HG03442 (cell line): ENCODE measurements at regions not wholly inside any gene's neighbourhood (a gene's known extent, or its start where the extent isn't known, plus 50 kb on each side); places are given as distances from the start of the nearest gene placed in this dataset.

Experiments used
- ATAC-seq: cut with Tn5 transposase; IDR thresholded peaks from one replicate; pipeline ENCODE4 v1.9.1; 2021; ENCODE audit warnings: mild to moderate bottlenecking, moderate library complexity; ENCODE audit not compliant: unreplicated experiment

- no peak for ATAC-seq
Observed at GRCh38 chr17:77728474-77728795, 230.1 kb upstream of the TNRC6C start.

GRCh38 chr17:77728871-77729270, 229.6 kb upstream of the TNRC6C start:
- ATAC-seq: no peak

- no peak for ATAC-seq
Observed at GRCh38 chr17:77729587-77729986, 228.9 kb upstream of the TNRC6C start.

GRCh38 chr17:77730376-77730775, 228.1 kb upstream of the TNRC6C start:
- ATAC-seq: no peak

- ATAC-seq: no peak
Observed at GRCh38 chr17:77733576-77734296, 224.8 kb upstream of the TNRC6C start.

GRCh38 chr17:77734371-77735080, 224.0 kb upstream of the TNRC6C start:
- ATAC-seq: no peak

- no peak for ATAC-seq
Observed at GRCh38 chr17:77735081-77735565, 223.4 kb upstream of the TNRC6C start.

- ATAC-seq: no peak
Observed at GRCh38 chr17:77735566-77736198, 222.8 kb upstream of the TNRC6C start.

- ATAC-seq: no peak
Observed at GRCh38 chr17:77736199-77736585, 222.3 kb upstream of the TNRC6C start.

GRCh38 chr17:77736721-77737120, 221.8 kb upstream of the TNRC6C start:
- no peak for ATAC-seq

GRCh38 chr17:77737442-77738265, 220.8 kb upstream of the TNRC6C start:
- no peak for ATAC-seq

GRCh38 chr17:77738751-77739531, 219.6 kb upstream of the TNRC6C start:
- no peak for ATAC-seq

GRCh38 chr17:77740481-77740880, 218.0 kb upstream of the TNRC6C start:
- ATAC-seq: no peak

- no peak for ATAC-seq
Observed at GRCh38 chr17:77741109-77741508, 217.4 kb upstream of the TNRC6C start.

- ATAC-seq: no peak
Observed at GRCh38 chr17:77742579-77742978, 215.9 kb upstream of the TNRC6C start.

GRCh38 chr17:77744066-77744988, 214.2 kb upstream of the TNRC6C start:
- ATAC-seq: no peak

GRCh38 chr17:77745702-77746101, 212.8 kb upstream of the TNRC6C start:
- ATAC-seq: no peak

GRCh38 chr17:77746393-77746792, 212.1 kb upstream of the TNRC6C start:
- no peak for ATAC-seq

GRCh38 chr17:77746896-77747554, 211.5 kb upstream of the TNRC6C start:
- ATAC-seq: no peak
